ENCODE measurements at regions not wholly inside any gene's neighbourhood (a gene's known extent, or its start where the extent isn't known, plus 50 kb on each side); places are given as distances from the start of the nearest gene placed in this dataset.
"Not testable (repeated sequence)": the region's sequence is repeated elsewhere in the genome, so short reads cannot be mapped to it uniquely, and the experiment has no call there.

DNA sequence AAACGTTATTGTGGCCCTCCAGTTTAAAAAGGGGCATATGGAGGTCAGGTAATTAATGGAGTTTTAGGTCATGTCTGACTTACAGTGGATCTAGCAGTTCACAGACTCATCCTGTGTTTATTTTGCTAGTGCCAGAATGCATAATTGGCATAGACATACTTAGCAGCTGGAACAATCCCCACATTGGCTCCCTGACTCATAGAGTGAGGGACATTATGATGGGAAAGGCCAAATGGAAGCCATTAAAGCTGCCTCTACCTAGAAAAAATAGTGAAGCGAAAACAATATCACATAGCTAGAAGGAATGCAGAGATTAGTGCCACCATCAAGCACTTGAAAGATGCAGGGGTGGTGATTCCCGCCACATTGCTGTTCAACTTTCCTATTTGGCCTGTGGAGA, 610.7 kb downstream of the SLITRK5 start:
- TF ChIP-seq, protein P1, sequence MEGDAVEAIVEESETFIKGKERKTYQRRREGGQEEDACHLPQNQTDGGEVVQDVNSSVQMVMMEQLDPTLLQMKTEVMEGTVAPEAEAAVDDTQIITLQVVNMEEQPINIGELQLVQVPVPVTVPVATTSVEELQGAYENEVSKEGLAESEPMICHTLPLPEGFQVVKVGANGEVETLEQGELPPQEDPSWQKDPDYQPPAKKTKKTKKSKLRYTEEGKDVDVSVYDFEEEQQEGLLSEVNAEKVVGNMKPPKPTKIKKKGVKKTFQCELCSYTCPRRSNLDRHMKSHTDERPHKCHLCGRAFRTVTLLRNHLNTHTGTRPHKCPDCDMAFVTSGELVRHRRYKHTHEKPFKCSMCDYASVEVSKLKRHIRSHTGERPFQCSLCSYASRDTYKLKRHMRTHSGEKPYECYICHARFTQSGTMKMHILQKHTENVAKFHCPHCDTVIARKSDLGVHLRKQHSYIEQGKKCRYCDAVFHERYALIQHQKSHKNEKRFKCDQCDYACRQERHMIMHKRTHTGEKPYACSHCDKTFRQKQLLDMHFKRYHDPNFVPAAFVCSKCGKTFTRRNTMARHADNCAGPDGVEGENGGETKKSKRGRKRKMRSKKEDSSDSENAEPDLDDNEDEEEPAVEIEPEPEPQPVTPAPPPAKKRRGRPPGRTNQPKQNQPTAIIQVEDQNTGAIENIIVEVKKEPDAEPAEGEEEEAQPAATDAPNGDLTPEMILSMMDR (conservative IDR thresholded peaks at IDR 0.05): no peak
- TF ChIP-seq EZH2 (IDR thresholded peaks at IDR 0.05; ENCODE audit: low read depth): no peak
- intact Hi-C loops (cut with micrococcal nuclease; ENCODE audit: unreplicated experiment): no loop called here
- no TSS peak for BruUV-seq (replicated peaks)
- Histone ChIP-seq H3K79me2 (ENCODE audit: low read depth) (no peaks in the 10 kb centered on the region), H3K9me2 (ENCODE audit: insufficient read depth) (no peaks in the 10 kb centered on the region), H3K4me1 (replicated peaks; ENCODE audit: insufficient read depth) (no peaks in the 10 kb centered on the region), H3K4me2 (no peak overlapping the region), H3K27me3 (ENCODE audit: insufficient read depth, low read depth) (no peaks in the 10 kb centered on the region), H2AFZ (no peak overlapping the region), H3K9me3 (ENCODE audit: insufficient read depth, low read depth) (no peaks in the 10 kb centered on the region), H3K4me3 (no peak overlapping the region), H3F3A (ENCODE audit: insufficient read depth, low read depth) (no peaks in the 10 kb centered on the region), H3K27ac (no peak overlapping the region), H4K20me1 (ENCODE audit: insufficient read depth) (no peaks in the 10 kb centered on the region), H3K36me3 (ENCODE audit: low read depth) (no peaks in the 10 kb centered on the region)
- ChIA-PET POLR2A (ENCODE audit: unreplicated experiment) (no interaction called here), CTCF (no interaction called here)
- no peak for DNase-seq

DNA sequence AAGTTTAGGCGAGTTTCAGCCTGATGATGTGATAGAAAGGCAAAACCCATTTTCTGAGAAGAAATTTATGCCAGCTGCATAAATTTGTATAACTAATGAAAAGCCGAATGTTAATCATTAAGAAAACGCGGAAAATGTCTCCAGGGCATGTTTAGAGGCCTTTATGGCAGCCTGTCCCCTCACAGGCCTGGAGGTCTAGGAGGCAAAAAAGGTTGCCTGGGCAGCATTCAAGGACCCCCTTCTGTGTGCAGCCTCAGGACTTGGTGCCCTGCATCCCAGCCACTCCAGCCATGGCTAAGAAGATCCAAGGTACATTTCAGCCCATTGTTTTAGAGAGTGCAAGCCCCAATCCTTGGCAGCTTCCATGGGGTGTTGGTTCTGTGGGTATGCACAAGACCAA, 614.2 kb downstream of the SLITRK5 start:
- no peaks in the 10 kb centered on the region for H3F3A ChIP-seq (ENCODE audit: insufficient read depth, low read depth)
- no TSS peak for BruUV-seq (replicated peaks)
- ChIA-PET CTCF (no interaction called here), POLR2A (ENCODE audit: unreplicated experiment) (no interaction called here)
- H3K9me2 ChIP-seq (ENCODE audit: insufficient read depth): peaks cover 7% of the 10 kb centered on the region
- no peaks in the 10 kb centered on the region for H3K79me2 ChIP-seq (ENCODE audit: low read depth)
- no peaks in the 10 kb centered on the region for H3K4me1 ChIP-seq (replicated peaks; ENCODE audit: insufficient read depth)
- H3K27ac ChIP-seq: no peak overlapping the region
- intact Hi-C loops (cut with micrococcal nuclease; ENCODE audit: unreplicated experiment): no loop called here
- TF ChIP-seq EZH2 (IDR thresholded peaks at IDR 0.05; ENCODE audit: low read depth): no peak
- TF ChIP-seq, protein P1 (conservative IDR thresholded peaks at IDR 0.05): no peak
- DNase-seq: no peak
- H3K36me3 ChIP-seq (ENCODE audit: low read depth): no peaks in the 10 kb centered on the region
- no peak overlapping the region for H3K4me3 ChIP-seq
- no peak overlapping the region for H3K4me2 ChIP-seq
- no peaks in the 10 kb centered on the region for H4K20me1 ChIP-seq (ENCODE audit: insufficient read depth)
- H3K27me3 ChIP-seq (ENCODE audit: insufficient read depth, low read depth): no peaks in the 10 kb centered on the region
- H2AFZ ChIP-seq: no peak overlapping the region
- H3K9me3 ChIP-seq (ENCODE audit: insufficient read depth, low read depth): no peaks in the 10 kb centered on the region; the same call in 1 of the 2 replicates

DNA sequence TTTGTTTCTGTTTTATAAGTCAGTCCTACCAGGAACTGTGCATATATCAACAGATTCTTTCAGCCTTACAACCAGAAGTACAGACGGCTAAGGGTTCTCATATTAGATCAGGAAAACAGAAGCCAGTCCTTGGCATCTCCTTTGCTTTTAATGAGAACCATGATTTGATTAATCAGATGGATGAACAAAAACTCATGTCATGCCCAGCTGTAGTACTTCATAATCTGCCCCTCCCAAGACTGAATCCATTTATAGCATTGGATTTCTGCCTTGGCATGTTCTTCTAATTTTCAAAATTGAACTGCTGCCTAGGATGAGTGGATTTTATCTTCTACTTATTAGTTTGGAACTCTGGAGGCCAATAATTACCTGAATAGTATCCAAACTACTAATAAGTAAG, 617.2 kb downstream of the SLITRK5 start:
- H3K4me1 ChIP-seq (replicated peaks; ENCODE audit: insufficient read depth): no peaks in the 10 kb centered on the region
- TF ChIP-seq EZH2 (IDR thresholded peaks at IDR 0.05; ENCODE audit: low read depth): no peak
- TF ChIP-seq, protein P1 (conservative IDR thresholded peaks at IDR 0.05): no peak
- no peak overlapping the region for H3K4me3 ChIP-seq
- H3K9me2 ChIP-seq (ENCODE audit: insufficient read depth): peaks cover 7% of the 10 kb centered on the region
- H3K27ac ChIP-seq: no peak overlapping the region
- no peaks in the 10 kb centered on the region for H3K79me2 ChIP-seq (ENCODE audit: low read depth)
- no peak overlapping the region for H2AFZ ChIP-seq
- CTCF ChIA-PET: no interaction called here
- no peaks in the 10 kb centered on the region for H3K36me3 ChIP-seq (ENCODE audit: low read depth)
- POLR2A ChIA-PET (ENCODE audit: unreplicated experiment): no interaction called here
- no peaks in the 10 kb centered on the region; the same call in 1 of the 2 replicates for H3K9me3 ChIP-seq (ENCODE audit: insufficient read depth, low read depth)
- H3F3A ChIP-seq (ENCODE audit: insufficient read depth, low read depth): no peaks in the 10 kb centered on the region
- no TSS peak for BruUV-seq (replicated peaks)
- intact Hi-C loops (cut with micrococcal nuclease; ENCODE audit: unreplicated experiment): no loop called here
- H3K27me3 ChIP-seq (ENCODE audit: insufficient read depth, low read depth): no peaks in the 10 kb centered on the region
- DNase-seq: no peak
- H3K4me2 ChIP-seq: no peak overlapping the region
- no peaks in the 10 kb centered on the region for H4K20me1 ChIP-seq (ENCODE audit: insufficient read depth)

DNA sequence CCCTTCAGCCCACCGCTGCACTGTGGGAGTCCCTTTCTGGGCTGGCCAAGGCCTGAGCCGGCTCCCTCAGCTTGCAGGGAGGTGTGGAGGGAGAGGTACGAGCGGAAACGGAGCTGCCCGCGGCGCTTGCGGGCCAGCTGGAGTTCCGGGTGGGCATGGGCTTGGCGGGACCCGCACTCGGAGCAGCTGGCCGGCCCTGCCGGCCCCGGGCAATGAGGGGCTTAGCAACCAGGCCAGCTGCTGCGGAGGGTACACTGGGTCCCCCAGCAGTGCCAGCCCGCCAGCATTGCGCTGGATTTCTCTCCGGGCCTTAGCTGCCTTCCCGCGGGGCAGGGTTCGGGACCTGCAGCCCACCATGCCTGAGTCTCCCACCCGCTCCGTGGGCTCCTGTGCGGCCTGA, 620.6 kb downstream of the SLITRK5 start:
- CTCF ChIA-PET; H3K4me2 ChIP-seq; intact Hi-C loops (cut with micrococcal nuclease; ENCODE audit: unreplicated experiment); H3K79me2 ChIP-seq (ENCODE audit: low read depth); H3K9me2 ChIP-seq (ENCODE audit: insufficient read depth); H3K36me3 ChIP-seq (ENCODE audit: low read depth); POLR2A ChIA-PET (ENCODE audit: unreplicated experiment); DNase-seq; H4K20me1 ChIP-seq (ENCODE audit: insufficient read depth); H3K27ac ChIP-seq; BruUV-seq (replicated peaks); H3K4me1 ChIP-seq (replicated peaks; ENCODE audit: insufficient read depth); H3K27me3 ChIP-seq (ENCODE audit: insufficient read depth, low read depth); H3F3A ChIP-seq (ENCODE audit: insufficient read depth, low read depth); H2AFZ ChIP-seq; H3K9me3 ChIP-seq (ENCODE audit: insufficient read depth, low read depth); H3K4me3 ChIP-seq: not testable (repeated sequence)
